ENCODE measurements at regions not wholly inside any gene's neighbourhood (a gene's known extent, or its start where the extent isn't known, plus 50 kb on each side); places are given as distances from the start of the nearest gene placed in this dataset.

- no TSS peak for BruUV-seq (replicated peaks)
- H3K27ac Mint-ChIP-seq (ENCODE audit: low read depth, unreplicated experiment), result no peak overlapping the region
- H3K9me3 Mint-ChIP-seq (ENCODE audit: unreplicated experiment), result peaks cover 8% of the 10 kb centered on the region
- ChIA-PET CTCF (interaction anchor here (0.7 kb wide), 1 partner anchor 365 kb away, joined by 3 read pairs; no protein-coding TSS in a partner anchor), POLR2A (no interaction called here)
- intact Hi-C loops (cut with micrococcal nuclease), result no loop called here
- H3K27me3 Mint-ChIP-seq (ENCODE audit: insufficient read depth, unreplicated experiment), result no peaks in the 10 kb centered on the region
- no peaks in the 10 kb centered on the region for H3K36me3 Mint-ChIP-seq (ENCODE audit: insufficient read depth, unreplicated experiment)
- no peak for DNase-seq (ENCODE audit: unreplicated experiment)
- no peak overlapping the region for H3K4me3 Mint-ChIP-seq (ENCODE audit: unreplicated experiment)
- H3K4me1 Mint-ChIP-seq (ENCODE audit: insufficient read depth, unreplicated experiment), result no peaks in the 10 kb centered on the region
- TF ChIP-seq CTCF (IDR thresholded peaks at IDR 0.05; ENCODE audit: unreplicated experiment), result no peak
These were observed 182.2 kb upstream of the FOXN2 start for GRCh38 chr2:48132271-48132625.

- Mint-ChIP-seq H3K36me3 (ENCODE audit: insufficient read depth, unreplicated experiment) (no peaks in the 10 kb centered on the region), H3K27me3 (ENCODE audit: insufficient read depth, unreplicated experiment) (no peaks in the 10 kb centered on the region), H3K9me3 (ENCODE audit: unreplicated experiment) (peaks cover 8% of the 10 kb centered on the region), H3K27ac (ENCODE audit: low read depth, unreplicated experiment) (no peak overlapping the region), H3K4me1 (ENCODE audit: insufficient read depth, unreplicated experiment) (no peaks in the 10 kb centered on the region), H3K4me3 (ENCODE audit: unreplicated experiment) (no peak overlapping the region)
- ChIA-PET POLR2A (no interaction called here), CTCF (interaction anchor here (1.1 to 1.4 kb wide), 3 partner anchors 10 to 164 kb away, joined by 3 read pairs; no protein-coding TSS in a partner anchor)
- TF ChIP-seq CTCF (IDR thresholded peaks at IDR 0.05; ENCODE audit: unreplicated experiment), result no peak
- intact Hi-C loops (cut with micrococcal nuclease), result no loop called here
- no TSS peak for BruUV-seq (replicated peaks)
- no peak for DNase-seq (ENCODE audit: unreplicated experiment)
These were observed 179.8 kb upstream of the FOXN2 start for GRCh38 chr2:48134704-48135103.

GRCh38 chr2:48135797-48136196 lies 178.7 kb upstream of the FOXN2 start:
- intact Hi-C loops (cut with micrococcal nuclease), result no loop called here
- DNase-seq (ENCODE audit: unreplicated experiment), result no peak
- BruUV-seq (replicated peaks), result no TSS peak
- no peaks in the 10 kb centered on the region for H3K27me3 Mint-ChIP-seq (ENCODE audit: insufficient read depth, unreplicated experiment)
- POLR2A ChIA-PET, result no interaction called here
- H3K36me3 Mint-ChIP-seq (ENCODE audit: insufficient read depth, unreplicated experiment), result no peaks in the 10 kb centered on the region
- TF ChIP-seq CTCF (IDR thresholded peaks at IDR 0.05; ENCODE audit: unreplicated experiment), result no peak
- CTCF ChIA-PET, result interaction anchor here (1.1 to 1.4 kb wide), 3 partner anchors 11 to 165 kb away, joined by 3 read pairs; no protein-coding TSS in a partner anchor
- no peak overlapping the region for H3K4me3 Mint-ChIP-seq (ENCODE audit: unreplicated experiment)
- no peak overlapping the region for H3K27ac Mint-ChIP-seq (ENCODE audit: low read depth, unreplicated experiment)
- peaks cover 8% of the 10 kb centered on the region for H3K9me3 Mint-ChIP-seq (ENCODE audit: unreplicated experiment)
- no peaks in the 10 kb centered on the region for H3K4me1 Mint-ChIP-seq (ENCODE audit: insufficient read depth, unreplicated experiment)

GRCh38 chr2:48137829-48138228 lies 176.7 kb upstream of the FOXN2 start:
- intact Hi-C loops (cut with micrococcal nuclease), result no loop called here
- CTCF ChIA-PET, result interaction anchor here (0.5 to 0.6 kb wide), 4 partner anchors 79 to 698 kb away, joined by 3 read pairs; no protein-coding TSS in a partner anchor
- Mint-ChIP-seq H3K4me1 (ENCODE audit: insufficient read depth, unreplicated experiment) (no peaks in the 10 kb centered on the region), H3K9me3 (ENCODE audit: unreplicated experiment) (peaks cover 8% of the 10 kb centered on the region), H3K27ac (ENCODE audit: low read depth, unreplicated experiment) (no peak overlapping the region), H3K27me3 (ENCODE audit: insufficient read depth, unreplicated experiment) (no peaks in the 10 kb centered on the region), H3K36me3 (ENCODE audit: insufficient read depth, unreplicated experiment) (no peaks in the 10 kb centered on the region), H3K4me3 (ENCODE audit: unreplicated experiment) (no peak overlapping the region)
- no TSS peak for BruUV-seq (replicated peaks)
- no peak for DNase-seq (ENCODE audit: unreplicated experiment)
- POLR2A ChIA-PET, result interaction anchor here (0.6 to 0.7 kb wide), 2 partner anchors 13 to 22 kb away, joined by 3 read pairs; no protein-coding TSS in a partner anchor
- TF ChIP-seq CTCF (IDR thresholded peaks at IDR 0.05; ENCODE audit: unreplicated experiment), result no peak

Measured in MCF 10A (cell line).